Inflammatory macrophage treated with lipopolysaccharide for 4 hours (primary cell): ENCODE measurements at regions not wholly inside any gene's neighbourhood (a gene's known extent, or its start where the extent isn't known, plus 50 kb on each side); places are given as distances from the start of the nearest gene placed in this dataset.
A peak's percentile ranks its signal among the peaks of the same experiment; 100 is the strongest.

ENCODE experiments used
- DNase-seq: peaks from one replicate; pipeline ENCODE4 v3.0.0-alpha.2; 2020

DNA sequence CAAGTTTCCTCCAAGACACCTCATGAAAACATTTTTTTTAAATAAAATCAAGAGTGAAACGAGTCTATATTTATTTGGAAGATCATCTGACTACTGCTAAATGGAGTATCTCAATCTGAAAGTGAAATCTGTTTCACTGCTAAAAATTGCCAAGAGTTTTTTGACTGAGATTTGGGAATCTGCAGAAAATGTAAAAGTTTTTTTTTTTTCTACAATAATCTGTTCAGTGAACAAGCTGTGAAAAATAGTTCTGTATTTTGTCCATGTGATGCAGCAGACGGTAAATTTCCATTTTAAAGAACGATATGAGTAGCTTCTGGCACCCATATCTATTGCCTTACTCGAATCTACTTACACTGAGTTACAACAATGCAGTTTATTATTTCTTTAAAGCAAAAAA is 519.7 kb downstream of the PLCL1 start:
- no peak for DNase-seq

GRCh38 chr2:198322275-198322674 is 517.9 kb downstream of the PLCL1 start:
- DNase-seq, result no peak

- no peak for DNase-seq
Measured at GRCh38 chr2:198321522-198322088, 517.2 kb downstream of the PLCL1 start.

GRCh38 chr2:198316852-198317396 is 512.5 kb downstream of the PLCL1 start:
- no peak for DNase-seq

DNA sequence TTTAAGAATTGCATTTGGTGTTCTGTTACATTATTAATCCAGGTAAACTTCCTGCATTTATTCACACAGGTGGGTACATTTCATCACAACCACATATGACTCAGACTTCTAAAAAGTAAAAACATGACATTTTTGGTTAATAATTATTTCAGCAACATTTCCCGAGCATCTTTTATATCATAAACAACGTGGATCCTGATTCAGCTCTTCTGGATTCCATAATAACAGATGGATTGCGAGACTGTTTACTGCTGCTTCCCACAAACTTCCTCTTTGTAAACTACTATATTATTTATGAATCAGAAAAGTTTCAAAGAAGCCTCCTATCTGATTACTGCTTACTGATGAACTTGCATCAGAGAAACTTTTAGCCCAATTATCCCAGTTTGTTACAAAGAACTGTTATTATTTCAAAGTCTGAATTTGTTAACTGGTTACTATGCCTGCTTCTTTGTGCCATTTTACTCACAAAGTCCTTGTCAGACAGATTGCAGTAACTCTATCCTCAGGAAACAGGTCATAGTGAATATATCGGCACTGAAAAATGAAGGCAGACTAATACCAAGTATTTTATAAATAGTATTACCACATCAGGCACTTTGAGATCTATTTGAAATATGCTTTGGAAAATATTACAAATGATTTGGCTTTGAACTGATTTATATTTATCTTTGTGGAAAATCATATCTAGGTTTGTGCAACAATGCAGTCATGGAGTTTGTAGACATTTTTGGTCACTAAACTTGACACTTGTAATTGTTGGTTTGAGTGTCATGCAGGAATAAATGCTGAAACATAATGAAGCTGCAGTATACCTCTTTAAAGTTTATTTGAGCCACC is 511.6 kb downstream of the PLCL1 start:
- DNase-seq, result peak; percentile 13

GRCh38 chr2:198314559-198315153 is 510.3 kb downstream of the PLCL1 start:
- DNase-seq, result peak; percentile 38

- no peak for DNase-seq
Measured at GRCh38 chr2:198312596-198313483, 508.4 kb downstream of the PLCL1 start.

DNA sequence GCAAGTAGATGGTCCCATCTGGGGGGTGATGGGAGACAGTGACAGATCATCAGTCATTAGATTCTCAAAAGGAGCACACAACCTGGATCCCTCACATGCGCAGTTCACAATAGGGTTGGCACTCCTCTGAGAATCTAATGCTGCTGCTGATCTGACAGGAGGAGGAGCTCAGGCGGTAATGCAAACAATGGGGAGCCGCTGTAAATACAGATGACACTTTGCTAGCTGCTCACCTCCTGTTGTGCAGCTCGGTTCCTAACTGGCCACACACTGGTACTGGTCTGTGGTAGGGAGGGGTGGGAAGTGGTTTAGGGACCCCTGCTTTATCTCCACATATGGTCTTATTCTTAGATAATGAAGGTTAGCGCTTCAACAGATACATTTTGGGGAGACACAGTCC is 506.6 kb downstream of the PLCL1 start:
- DNase-seq, result no peak

- peak; percentile 31 for DNase-seq
Measured at GRCh38 chr2:198309673-198310280, 505.4 kb downstream of the PLCL1 start.

DNA sequence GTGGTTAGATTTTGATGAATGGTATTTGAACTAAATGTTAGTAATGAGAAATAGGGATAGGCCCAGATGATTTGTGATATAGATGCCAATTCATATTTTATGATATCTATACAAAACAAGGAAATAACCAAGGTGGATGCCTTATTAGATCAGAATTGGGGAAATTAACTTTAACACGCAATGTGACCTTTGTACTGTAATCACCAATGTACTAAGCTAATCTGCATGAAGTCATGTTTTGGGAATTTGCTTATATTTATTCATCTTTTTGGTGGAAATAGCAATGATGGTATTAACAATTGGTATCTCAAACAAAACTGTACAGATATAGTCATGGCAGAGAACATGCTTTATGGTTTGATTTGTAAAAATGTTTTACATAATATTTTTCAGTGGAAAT is 504.7 kb downstream of the PLCL1 start:
- no peak for DNase-seq

DNA sequence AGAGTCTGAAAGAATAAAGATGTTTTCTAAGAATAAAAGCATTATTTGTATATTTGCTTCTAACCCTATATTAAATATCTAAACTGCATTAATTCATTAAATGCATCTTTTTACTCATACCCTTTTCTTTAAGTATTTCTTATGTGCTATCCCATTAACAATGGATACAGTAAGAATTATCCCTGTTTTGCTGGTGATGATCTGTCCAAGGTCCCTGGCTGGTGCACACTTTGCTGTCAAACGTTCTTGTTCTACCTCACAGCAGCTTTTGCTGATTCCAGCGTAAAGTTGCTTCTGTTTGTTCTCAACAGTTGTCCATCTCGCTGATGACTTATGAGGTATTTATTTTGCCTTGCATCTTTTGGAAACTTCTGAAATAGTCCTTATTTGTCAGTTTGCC is 504.0 kb downstream of the PLCL1 start:
- DNase-seq, result no peak

GRCh38 chr2:198307093-198307492 is 502.7 kb downstream of the PLCL1 start:
- DNase-seq, result no peak

DNA sequence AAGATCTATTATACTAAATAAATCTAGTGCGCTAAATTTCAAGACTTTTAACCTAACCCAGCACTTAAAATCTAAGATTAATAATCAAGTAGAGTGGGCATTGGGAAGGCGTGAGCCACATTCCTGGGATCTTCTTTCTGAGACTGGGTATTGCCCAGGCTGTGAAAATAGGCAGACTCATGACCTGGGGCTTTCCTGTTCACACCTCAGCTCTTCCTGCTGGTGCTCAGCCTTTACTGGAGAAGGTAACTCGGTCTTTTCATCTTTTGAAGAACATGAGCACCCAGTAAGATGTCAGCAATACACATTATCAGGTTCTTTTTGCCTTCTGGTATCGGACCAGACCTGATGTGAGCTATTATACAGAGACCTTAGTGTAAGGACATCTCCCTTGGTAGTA is 500.5 kb downstream of the PLCL1 start:
- DNase-seq, result no peak

DNA sequence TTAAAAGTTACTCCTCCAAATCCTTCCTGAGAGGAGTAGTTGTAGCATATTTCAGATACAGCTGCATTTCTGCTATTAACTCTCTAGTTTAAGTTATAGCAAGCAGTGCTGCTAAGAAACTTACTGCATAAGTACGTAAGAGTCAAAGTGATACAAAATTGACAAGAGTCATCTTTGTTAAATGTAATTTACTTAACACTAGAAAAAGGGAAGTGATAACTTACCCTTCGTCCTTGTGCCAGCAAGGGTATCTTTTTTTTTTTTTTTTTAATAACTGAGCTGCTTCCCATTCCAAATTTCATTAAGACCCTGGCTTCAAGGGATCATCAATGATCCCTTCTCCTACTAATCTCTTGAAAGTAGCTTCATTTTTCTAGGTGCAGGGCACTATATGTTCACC is 493.0 kb downstream of the PLCL1 start:
- DNase-seq, result peak; percentile 31

DNA sequence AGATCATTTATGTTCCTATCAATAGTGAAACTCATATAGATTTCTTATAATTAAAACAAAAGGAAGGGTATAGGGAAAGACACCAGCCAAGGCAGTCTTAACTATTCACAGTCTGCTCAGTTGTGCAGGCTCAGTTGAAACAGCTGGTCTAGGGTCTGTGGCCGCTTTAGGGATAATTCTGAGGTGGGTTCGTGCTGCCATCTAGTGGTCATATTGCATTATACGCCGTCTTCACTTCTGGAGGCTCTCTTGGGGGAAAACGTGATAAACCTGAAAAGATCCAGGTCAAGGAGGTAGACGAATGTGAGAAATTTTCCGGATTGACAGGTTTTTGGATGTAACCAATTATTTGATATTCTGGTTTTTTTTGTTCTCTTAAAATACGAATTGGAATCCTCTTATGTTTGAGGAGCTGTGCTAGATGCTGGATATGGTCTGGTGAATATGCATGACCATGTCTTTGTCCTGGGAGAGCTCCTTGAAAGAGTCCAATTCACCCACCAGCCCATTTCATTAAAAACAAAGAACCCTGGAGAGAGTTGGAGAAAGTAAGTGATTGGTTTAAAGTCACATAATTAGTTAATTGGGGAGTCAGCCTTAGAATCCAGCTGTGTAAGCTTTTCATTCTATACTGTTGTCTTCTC is 492.4 kb downstream of the PLCL1 start:
- DNase-seq, result peak; percentile 35

DNA sequence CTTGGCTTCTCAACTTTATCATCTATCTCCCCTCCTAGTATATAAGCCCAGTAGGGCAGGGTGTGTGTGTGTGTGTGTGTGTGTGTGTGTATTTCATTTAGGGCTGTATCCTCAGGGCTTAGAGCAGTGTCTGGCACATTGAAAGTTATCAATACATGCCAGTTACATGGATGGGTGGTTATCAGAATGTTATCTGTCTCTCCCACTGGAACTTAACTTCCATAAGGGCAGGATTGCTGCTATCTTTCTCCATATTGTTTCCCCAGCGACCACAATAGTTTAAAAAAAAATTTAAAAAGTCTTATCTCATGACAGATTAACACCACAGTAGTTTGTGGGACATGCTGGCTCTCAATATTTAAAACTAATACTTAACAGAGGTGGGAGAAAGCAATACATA is 488.9 kb downstream of the PLCL1 start:
- DNase-seq, result no peak

GRCh38 chr2:198289811-198290210 is 485.4 kb downstream of the PLCL1 start:
- DNase-seq, result no peak

DNA sequence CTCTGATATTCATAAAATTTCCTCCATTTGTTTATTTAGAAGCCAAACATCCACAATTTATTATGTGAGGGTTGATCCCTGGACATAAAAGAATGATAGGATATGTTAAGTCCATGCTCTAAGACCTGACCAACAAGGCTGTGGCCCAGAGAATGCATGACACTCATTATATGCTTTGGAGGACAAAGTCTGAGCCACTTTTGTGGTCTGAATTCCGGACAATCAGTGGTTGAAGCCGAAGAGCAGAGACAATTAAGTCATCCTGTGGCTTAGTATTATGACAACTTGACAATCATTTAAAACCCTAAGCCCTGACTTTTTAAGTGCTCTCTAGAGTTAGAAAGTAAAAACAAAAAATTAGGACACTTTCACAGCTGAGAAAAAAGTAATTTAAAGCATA is 483.3 kb downstream of the PLCL1 start:
- no peak for DNase-seq

GRCh38 chr2:198285216-198285615 is 480.8 kb downstream of the PLCL1 start:
- no peak for DNase-seq

DNA sequence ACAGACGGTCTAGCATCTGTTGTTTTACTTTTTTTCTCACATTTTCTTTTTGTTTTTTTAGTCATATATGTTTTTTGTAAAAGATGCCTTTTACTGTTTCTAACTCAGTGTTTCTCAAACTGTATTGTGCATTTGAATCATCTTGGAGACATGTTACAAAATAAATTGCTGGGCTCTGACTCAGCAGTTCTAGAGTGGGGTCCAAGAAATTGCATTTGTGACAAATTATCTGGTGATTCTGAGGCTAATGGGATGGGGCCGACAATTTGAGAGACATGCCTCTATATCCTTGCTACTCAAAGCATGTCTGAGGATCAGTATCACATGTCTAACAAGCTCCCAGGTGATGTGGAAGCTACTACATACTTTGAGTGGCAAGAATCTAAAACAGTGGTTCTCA is 478.8 kb downstream of the PLCL1 start:
- DNase-seq, result no peak

GRCh38 chr2:198282061-198282460 is 477.7 kb downstream of the PLCL1 start:
- DNase-seq, result no peak

GRCh38 chr2:198280145-198280544 is 475.8 kb downstream of the PLCL1 start:
- no peak for DNase-seq
